Liver (tissue), 8 donors: ENCODE measurements at regions not wholly inside any gene's neighbourhood (a gene's known extent, or its start where the extent isn't known, plus 50 kb on each side); places are given as distances from the start of the nearest gene placed in this dataset.

Experiments used
- DNase-seq: peaks from one replicate; pipeline ENCODE4 v3.0.0-alpha.2; 2017; ENCODE audit warnings: low spot score
- H3K27ac ChIP-seq, 2 donors: one replicate each; pipeline ENCODE4 v1.7.0; 2013; ENCODE audit warnings: inconsistent platforms in 2 of 2, low read length in 2 of 2, control low read depth in 1 of 2, low read depth in 1 of 2, mild to moderate bottlenecking in 1 of 2
- H3K27me3 ChIP-seq, 4 donors: one replicate each; pipeline versions ENCODE4 v1.6.1 to v1.7.0; 2013; ENCODE audit warnings: low read length in 3 of 4, inconsistent platforms in 1 of 4, mild to moderate bottlenecking in 1 of 4, moderate library complexity in 1 of 4; ENCODE audit not compliant: control insufficient read depth in 4 of 4, insufficient read depth in 4 of 4
- H3K36me3 ChIP-seq, 4 donors: one replicate each; pipeline versions ENCODE4 v1.6.1 to v1.7.0; 2013; ENCODE audit warnings: low read length in 3 of 4, mild to moderate bottlenecking in 3 of 4, low read depth in 1 of 4, moderate library complexity in 1 of 4; ENCODE audit not compliant: control insufficient read depth in 4 of 4, insufficient read depth in 3 of 4
- H3K4me1 ChIP-seq, 4 donors: one replicate each; pipeline versions ENCODE4 v1.6.1 to v1.7.0; 2013; ENCODE audit warnings: low read length in 3 of 4, mild to moderate bottlenecking in 3 of 4, moderate library complexity in 1 of 4; ENCODE audit not compliant: control insufficient read depth in 4 of 4, insufficient read depth in 4 of 4
- H3K4me3 ChIP-seq, 3 donors: one replicate each; pipeline versions ENCODE4 v1.6.1 to v1.7.0; 2013; ENCODE audit warnings: low read length in 3 of 3, control low read depth in 1 of 3, low read depth in 1 of 3, mild to moderate bottlenecking in 1 of 3
- H3K9ac ChIP-seq, 2 donors: one replicate each; pipeline ENCODE4 v1.7.0; 2013; ENCODE audit warnings: low read length in 2 of 2, mild to moderate bottlenecking in 2 of 2, moderate library complexity in 2 of 2, control low read depth in 1 of 2, low read depth in 1 of 2
- H3K9me3 ChIP-seq, 4 donors: one replicate each; pipeline versions ENCODE4 v1.6.1 to v1.7.0; 2013; ENCODE audit warnings: low read length in 3 of 4; ENCODE audit not compliant: control insufficient read depth in 4 of 4
- ATF3 ChIP-seq: IDR thresholded peaks from 2 replicates; pipeline ENCODE4 v1.6.1; 2016; ENCODE audit warnings: antibody characterized with exemption
- FOXA1 ChIP-seq: IDR thresholded peaks from 2 replicates; pipeline ENCODE4 v1.6.1; 2016; ENCODE audit warnings: antibody characterized with exemption
- FOXA2 ChIP-seq: IDR thresholded peaks from 2 replicates; pipeline ENCODE4 v1.6.1; 2016; ENCODE audit warnings: antibody characterized with exemption
- GABPA ChIP-seq, 2 donors: IDR thresholded peaks in 1 of 2; conservative IDR thresholded peaks in 1 of 2; 2 replicates each; pipeline ENCODE4 v1.6.1; 2016; ENCODE audit warnings: antibody characterized with exemption in 2 of 2, mild to moderate bottlenecking in 1 of 2, moderate library complexity in 1 of 2
- HNF4A ChIP-seq, 2 donors: conservative IDR thresholded peaks; 2 replicates each; pipeline ENCODE4 v1.6.1; 2016; ENCODE audit warnings: antibody characterized with exemption in 2 of 2, mild to moderate bottlenecking in 2 of 2
- HNF4G ChIP-seq: IDR thresholded peaks from 2 replicates; pipeline ENCODE4 v1.6.1; 2016; ENCODE audit warnings: antibody characterized with exemption
- JUND ChIP-seq, 2 donors: IDR thresholded peaks; 2 replicates each; pipeline ENCODE4 v1.6.1; 2016; ENCODE audit warnings: antibody characterized with exemption in 2 of 2
- NR2F2 ChIP-seq: IDR thresholded peaks from 2 replicates; pipeline ENCODE4 v1.6.1; 2016; ENCODE audit warnings: antibody characterized with exemption
- RAD21 ChIP-seq, 2 donors: IDR thresholded peaks; 2 replicates each; pipeline ENCODE4 v1.6.1; 2016; ENCODE audit warnings: antibody characterized with exemption in 2 of 2, mild to moderate bottlenecking in 2 of 2
- REST ChIP-seq: IDR thresholded peaks from 2 replicates; pipeline ENCODE4 v1.6.1; 2016; ENCODE audit warnings: antibody characterized with exemption, mild to moderate bottlenecking
- RXRA ChIP-seq, 2 donors: IDR thresholded peaks; 2 replicates each; pipeline ENCODE4 v1.6.1; 2017 to 2018; ENCODE audit warnings: antibody characterized with exemption in 2 of 2, mild to moderate bottlenecking in 1 of 2
- SP1 ChIP-seq: IDR thresholded peaks from 2 replicates; pipeline ENCODE4 v1.6.1; 2018; ENCODE audit warnings: antibody characterized with exemption, mild to moderate bottlenecking
- TAF1 ChIP-seq: conservative IDR thresholded peaks from 2 replicates; pipeline ENCODE4 v1.6.1; 2016; ENCODE audit warnings: antibody characterized with exemption, mild to moderate bottlenecking
- YY1 ChIP-seq: IDR thresholded peaks from 2 replicates; pipeline ENCODE4 v1.6.1; 2016; ENCODE audit warnings: antibody characterized with exemption, mild to moderate bottlenecking
- WGBS: extraction: QIAGEN DNeasy Blood & Tissue Kit; methylation state at CpG from one replicate; pipeline ENCODE4 v1.1.7; 2013; 5-methylcytosine and 5-hydroxymethylcytosine counted together
- TF ChIP-seq, protein P1 (sequence below): fragments of 150-350 bp; IDR thresholded peaks from 2 replicates; pipeline ENCODE4 v1.5.1; 2017; ENCODE audit warnings: improper control_type of control experiment, low read depth, low read length; ENCODE audit not compliant: missing input control
- TF ChIP-seq, protein P2 (sequence below): IDR thresholded peaks from 2 replicates; pipeline ENCODE4 v1.6.1; 2016; ENCODE audit warnings: antibody characterized with exemption
- TF ChIP-seq, protein P3 (sequence below): IDR thresholded peaks from 2 replicates; pipeline ENCODE4 v1.6.1; 2016; ENCODE audit warnings: antibody characterized with exemption
- donor health status: healthy.
- donor health status: healthy.
- donor health status: healthy.
- donor health status: healthy.
- donor health status: healthy.

DNA sequence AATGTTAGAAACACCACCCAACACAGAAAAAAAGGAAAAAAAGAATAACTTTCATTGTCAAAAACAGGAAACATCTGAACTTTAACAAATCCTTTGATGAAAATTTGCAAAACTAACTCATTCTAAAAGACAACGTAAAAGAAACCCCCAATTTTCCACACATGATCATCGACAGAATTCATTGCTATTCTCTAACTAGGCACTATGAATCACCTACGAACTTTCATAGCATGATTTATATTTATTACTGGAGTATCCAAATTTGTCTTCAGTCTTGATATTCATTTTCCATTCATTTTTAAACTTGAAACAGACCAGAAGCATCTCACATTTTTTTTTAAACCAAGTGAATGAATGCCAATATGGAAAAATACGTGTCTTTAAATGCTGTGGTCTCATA is 514.6 kb downstream of the TLE4 start:
- WGBS: 65% methylated on average over 4 of the region's 4 CpGs
- DNase-seq: no peak
- no peaks in the 10 kb centered on the region for H3K4me1 ChIP-seq
- no peaks in the 10 kb centered on the region for H3K27me3 ChIP-seq
- H3K36me3 ChIP-seq: no peaks in the 10 kb centered on the region
- TF ChIP-seq, protein P1, sequence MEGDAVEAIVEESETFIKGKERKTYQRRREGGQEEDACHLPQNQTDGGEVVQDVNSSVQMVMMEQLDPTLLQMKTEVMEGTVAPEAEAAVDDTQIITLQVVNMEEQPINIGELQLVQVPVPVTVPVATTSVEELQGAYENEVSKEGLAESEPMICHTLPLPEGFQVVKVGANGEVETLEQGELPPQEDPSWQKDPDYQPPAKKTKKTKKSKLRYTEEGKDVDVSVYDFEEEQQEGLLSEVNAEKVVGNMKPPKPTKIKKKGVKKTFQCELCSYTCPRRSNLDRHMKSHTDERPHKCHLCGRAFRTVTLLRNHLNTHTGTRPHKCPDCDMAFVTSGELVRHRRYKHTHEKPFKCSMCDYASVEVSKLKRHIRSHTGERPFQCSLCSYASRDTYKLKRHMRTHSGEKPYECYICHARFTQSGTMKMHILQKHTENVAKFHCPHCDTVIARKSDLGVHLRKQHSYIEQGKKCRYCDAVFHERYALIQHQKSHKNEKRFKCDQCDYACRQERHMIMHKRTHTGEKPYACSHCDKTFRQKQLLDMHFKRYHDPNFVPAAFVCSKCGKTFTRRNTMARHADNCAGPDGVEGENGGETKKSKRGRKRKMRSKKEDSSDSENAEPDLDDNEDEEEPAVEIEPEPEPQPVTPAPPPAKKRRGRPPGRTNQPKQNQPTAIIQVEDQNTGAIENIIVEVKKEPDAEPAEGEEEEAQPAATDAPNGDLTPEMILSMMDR: no peak
- TF ChIP-seq HNF4A (conservative IDR thresholded peaks at IDR 0.05): no peak
- no peak for TF ChIP-seq HNF4G
- no peak for TF ChIP-seq GABPA (IDR thresholded peaks at IDR 0.05 in 1 of 2, conservative IDR thresholded peaks at IDR 0.05 in 1 of 2)
- TF ChIP-seq RAD21 (IDR thresholded peaks at IDR 0.05): no peak
- no peak for TF ChIP-seq JUND (IDR thresholded peaks at IDR 0.05)
- no peak for TF ChIP-seq ATF3
- TF ChIP-seq TAF1: no peak
- no peak for TF ChIP-seq FOXA1
- no peak for TF ChIP-seq RXRA (IDR thresholded peaks at IDR 0.05)
- no peak for TF ChIP-seq FOXA2
- TF ChIP-seq, protein P2, sequence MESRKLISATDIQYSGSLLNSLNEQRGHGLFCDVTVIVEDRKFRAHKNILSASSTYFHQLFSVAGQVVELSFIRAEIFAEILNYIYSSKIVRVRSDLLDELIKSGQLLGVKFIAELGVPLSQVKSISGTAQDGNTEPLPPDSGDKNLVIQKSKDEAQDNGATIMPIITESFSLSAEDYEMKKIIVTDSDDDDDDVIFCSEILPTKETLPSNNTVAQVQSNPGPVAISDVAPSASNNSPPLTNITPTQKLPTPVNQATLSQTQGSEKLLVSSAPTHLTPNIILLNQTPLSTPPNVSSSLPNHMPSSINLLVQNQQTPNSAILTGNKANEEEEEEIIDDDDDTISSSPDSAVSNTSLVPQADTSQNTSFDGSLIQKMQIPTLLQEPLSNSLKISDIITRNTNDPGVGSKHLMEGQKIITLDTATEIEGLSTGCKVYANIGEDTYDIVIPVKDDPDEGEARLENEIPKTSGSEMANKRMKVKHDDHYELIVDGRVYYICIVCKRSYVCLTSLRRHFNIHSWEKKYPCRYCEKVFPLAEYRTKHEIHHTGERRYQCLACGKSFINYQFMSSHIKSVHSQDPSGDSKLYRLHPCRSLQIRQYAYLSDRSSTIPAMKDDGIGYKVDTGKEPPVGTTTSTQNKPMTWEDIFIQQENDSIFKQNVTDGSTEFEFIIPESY: no peak
- TF ChIP-seq REST: no peak
- no peak for TF ChIP-seq NR2F2
- no peak for TF ChIP-seq YY1
- TF ChIP-seq, protein P3, sequence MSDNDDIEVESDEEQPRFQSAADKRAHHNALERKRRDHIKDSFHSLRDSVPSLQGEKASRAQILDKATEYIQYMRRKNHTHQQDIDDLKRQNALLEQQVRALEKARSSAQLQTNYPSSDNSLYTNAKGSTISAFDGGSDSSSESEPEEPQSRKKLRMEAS: no peak
- no peak for TF ChIP-seq SP1
- H3K9me3 ChIP-seq: no peaks in the 10 kb centered on the region
- no peak overlapping the region for H3K9ac ChIP-seq
- no peak overlapping the region for H3K27ac ChIP-seq
- no peak overlapping the region for H3K4me3 ChIP-seq

- no peak for DNase-seq
- Histone ChIP-seq H3K9me3 (no peaks in the 10 kb centered on the region), H3K36me3 (no peaks in the 10 kb centered on the region), H3K4me3 (no peak overlapping the region), H3K9ac (no peak overlapping the region), H3K27ac (no peak overlapping the region), H3K4me1 (no peaks in the 10 kb centered on the region), H3K27me3 (no peaks in the 10 kb centered on the region)
- TF ChIP-seq FOXA2 (no peak), ATF3 (no peak)
- TF ChIP-seq, protein P1: no peak
- 76% methylated on average over 1 of the region's 1 CpG for WGBS
Measured at GRCh38 chr9:80085668-80086067, 513.9 kb downstream of the TLE4 start.
